IPS-20b (cell line): ENCODE measurements at regions not wholly inside any gene's neighbourhood (a gene's known extent, or its start where the extent isn't known, plus 50 kb on each side); places are given as distances from the start of the nearest gene placed in this dataset.
"Not testable (repeated sequence)": the region's sequence is repeated elsewhere in the genome, so short reads cannot be mapped to it uniquely, and the experiment has no call there.

ENCODE experiments used
- H3K27ac ChIP-seq: one replicate; pipeline ENCODE4 v1.5.1; 2013; ENCODE audit warnings: low read length
- H3K27me3 ChIP-seq: 2 replicates; pipeline ENCODE4 v1.6.1; 2013; ENCODE audit warnings: mild to moderate bottlenecking, low read length, inconsistent platforms; ENCODE audit not compliant: insufficient read depth
- H3K36me3 ChIP-seq: 2 replicates; pipeline ENCODE4 v1.6.1; 2013; ENCODE audit warnings: low read depth, mild to moderate bottlenecking, inconsistent platforms, low read length, moderate library complexity; ENCODE audit not compliant: insufficient read depth
- H3K4me1 ChIP-seq: 2 replicates; pipeline ENCODE4 v1.6.1; 2013; ENCODE audit warnings: mild to moderate bottlenecking, control low read depth, inconsistent platforms, low read length, moderate library complexity; ENCODE audit not compliant: insufficient read depth
- H3K4me3 ChIP-seq: 2 replicates; pipeline ENCODE4 v1.5.1; 2013; ENCODE audit warnings: mild to moderate bottlenecking, low read length, inconsistent platforms
- H3K9ac ChIP-seq: 2 replicates; pipeline ENCODE4 v1.6.1; 2013; ENCODE audit warnings: low read depth, mild to moderate bottlenecking, inconsistent platforms, low read length, moderate library complexity
- H3K9me3 ChIP-seq: 2 replicates; pipeline ENCODE4 v1.6.1; 2013; ENCODE audit warnings: mild to moderate bottlenecking, low read depth, low read length, inconsistent platforms; ENCODE audit not compliant: insufficient read depth

GRCh38 chr3:70620367-70620766, 307.9 kb upstream of the MDFIC2 start:
- Histone ChIP-seq H3K4me1 (peaks cover 13% of the 10 kb centered on the region; the same call in 1 of the 2 replicates), H3K9me3 (no peaks in the 10 kb centered on the region), H3K4me3 (no peak overlapping the region), H3K27me3 (no peaks in the 10 kb centered on the region), H3K36me3 (no peaks in the 10 kb centered on the region), H3K9ac (no peak overlapping the region), H3K27ac (no peak overlapping the region)

- H3K9me3 ChIP-seq, result no peaks in the 10 kb centered on the region
- no peaks in the 10 kb centered on the region for H3K27me3 ChIP-seq
- no peaks in the 10 kb centered on the region for H3K36me3 ChIP-seq
- no peak overlapping the region for H3K27ac ChIP-seq
- peaks cover 23% of the 10 kb centered on the region for H3K4me1 ChIP-seq
- no peak overlapping the region for H3K4me3 ChIP-seq
- H3K9ac ChIP-seq, result no peak overlapping the region
Measured at GRCh38 chr3:70618151-70618550, 305.7 kb upstream of the MDFIC2 start.

- not testable (repeated sequence) for H3K36me3 ChIP-seq, H3K9ac ChIP-seq, H3K4me3 ChIP-seq, H3K27ac ChIP-seq, H3K9me3 ChIP-seq, H3K27me3 ChIP-seq
- H3K4me1 ChIP-seq, result peaks cover 23% of the 10 kb centered on the region
Measured at GRCh38 chr3:70617349-70617748, 304.9 kb upstream of the MDFIC2 start.

- peaks cover 16% of the 10 kb centered on the region for H3K4me1 ChIP-seq
- no peaks in the 10 kb centered on the region; the same call in 1 of the 2 replicates for H3K9me3 ChIP-seq
- peak overlapping the region; percentile 60 for H3K9ac ChIP-seq
- H3K4me3 ChIP-seq, result peak overlapping the region; percentile 52; the same call in 1 of the 2 replicates
- H3K36me3 ChIP-seq, result no peaks in the 10 kb centered on the region
- no peaks in the 10 kb centered on the region for H3K27me3 ChIP-seq
- H3K27ac ChIP-seq, result peak overlapping the region; percentile 92
Measured at GRCh38 chr3:70615286-70615685, 302.8 kb upstream of the MDFIC2 start.

GRCh38 chr3:70614111-70614510, 301.7 kb upstream of the MDFIC2 start:
- H3K36me3 ChIP-seq, result no peaks in the 10 kb centered on the region
- H3K4me1 ChIP-seq, result peaks cover 15% of the 10 kb centered on the region
- H3K9ac ChIP-seq, result no peak overlapping the region
- peak overlapping the region; percentile 92 for H3K27ac ChIP-seq
- no peaks in the 10 kb centered on the region; the same call in 1 of the 2 replicates for H3K9me3 ChIP-seq
- no peak overlapping the region for H3K4me3 ChIP-seq
- no peaks in the 10 kb centered on the region for H3K27me3 ChIP-seq

- Histone ChIP-seq H3K27me3 (no peaks in the 10 kb centered on the region), H3K36me3 (no peaks in the 10 kb centered on the region), H3K9me3 (no peaks in the 10 kb centered on the region; the same call in 1 of the 2 replicates), H3K9ac (no peak overlapping the region), H3K4me3 (no peak overlapping the region), H3K27ac (no peak overlapping the region), H3K4me1 (peaks cover 15% of the 10 kb centered on the region)
Measured at GRCh38 chr3:70612920-70613319, 300.5 kb upstream of the MDFIC2 start.

- not testable (repeated sequence) for H3K4me3 ChIP-seq, H3K36me3 ChIP-seq, H3K27ac ChIP-seq, H3K9me3 ChIP-seq, H3K27me3 ChIP-seq, H3K9ac ChIP-seq
- H3K4me1 ChIP-seq, result peaks cover 15% of the 10 kb centered on the region
Measured at GRCh38 chr3:70611667-70612277, 299.3 kb upstream of the MDFIC2 start.

GRCh38 chr3:70608434-70608833, 296.0 kb upstream of the MDFIC2 start:
- Histone ChIP-seq H3K4me3 (no peak overlapping the region), H3K36me3 (no peaks in the 10 kb centered on the region), H3K27me3 (no peaks in the 10 kb centered on the region), H3K27ac (no peak overlapping the region), H3K9me3 (no peaks in the 10 kb centered on the region; the same call in 1 of the 2 replicates), H3K9ac (no peak overlapping the region), H3K4me1 (no peaks in the 10 kb centered on the region)

- H3K4me3 ChIP-seq, result no peak overlapping the region
- H3K27ac ChIP-seq, result no peak overlapping the region
- H3K27me3 ChIP-seq, result no peaks in the 10 kb centered on the region
- no peaks in the 10 kb centered on the region for H3K9me3 ChIP-seq
- no peaks in the 10 kb centered on the region for H3K36me3 ChIP-seq
- H3K9ac ChIP-seq, result no peak overlapping the region
- no peaks in the 10 kb centered on the region for H3K4me1 ChIP-seq
Measured at GRCh38 chr3:70607469-70607868, 295.0 kb upstream of the MDFIC2 start.

GRCh38 chr3:70606018-70606417, 293.6 kb upstream of the MDFIC2 start:
- Histone ChIP-seq H3K27ac (no peak overlapping the region), H3K4me3 (no peak overlapping the region), H3K9me3 (no peaks in the 10 kb centered on the region), H3K27me3 (no peaks in the 10 kb centered on the region), H3K36me3 (no peaks in the 10 kb centered on the region), H3K4me1 (no peaks in the 10 kb centered on the region), H3K9ac (peak overlapping the region; percentile 1; the same call in 1 of the 2 replicates)

- Histone ChIP-seq H3K4me1 (no peaks in the 10 kb centered on the region), H3K27me3 (no peaks in the 10 kb centered on the region), H3K36me3 (no peaks in the 10 kb centered on the region), H3K4me3 (no peak overlapping the region), H3K9me3 (no peaks in the 10 kb centered on the region), H3K9ac (no peak overlapping the region), H3K27ac (no peak overlapping the region)
Measured at GRCh38 chr3:70603103-70603502, 290.7 kb upstream of the MDFIC2 start.

GRCh38 chr3:70597312-70597711, 284.9 kb upstream of the MDFIC2 start:
- Histone ChIP-seq H3K36me3 (no peaks in the 10 kb centered on the region), H3K4me3 (no peak overlapping the region), H3K27me3 (no peaks in the 10 kb centered on the region), H3K9ac (no peak overlapping the region), H3K4me1 (no peaks in the 10 kb centered on the region), H3K9me3 (no peaks in the 10 kb centered on the region), H3K27ac (no peak overlapping the region)
